ENCODE measurements at regions not wholly inside any gene's neighbourhood (a gene's known extent, or its start where the extent isn't known, plus 50 kb on each side); places are given as distances from the start of the nearest gene placed in this dataset.

DNA sequence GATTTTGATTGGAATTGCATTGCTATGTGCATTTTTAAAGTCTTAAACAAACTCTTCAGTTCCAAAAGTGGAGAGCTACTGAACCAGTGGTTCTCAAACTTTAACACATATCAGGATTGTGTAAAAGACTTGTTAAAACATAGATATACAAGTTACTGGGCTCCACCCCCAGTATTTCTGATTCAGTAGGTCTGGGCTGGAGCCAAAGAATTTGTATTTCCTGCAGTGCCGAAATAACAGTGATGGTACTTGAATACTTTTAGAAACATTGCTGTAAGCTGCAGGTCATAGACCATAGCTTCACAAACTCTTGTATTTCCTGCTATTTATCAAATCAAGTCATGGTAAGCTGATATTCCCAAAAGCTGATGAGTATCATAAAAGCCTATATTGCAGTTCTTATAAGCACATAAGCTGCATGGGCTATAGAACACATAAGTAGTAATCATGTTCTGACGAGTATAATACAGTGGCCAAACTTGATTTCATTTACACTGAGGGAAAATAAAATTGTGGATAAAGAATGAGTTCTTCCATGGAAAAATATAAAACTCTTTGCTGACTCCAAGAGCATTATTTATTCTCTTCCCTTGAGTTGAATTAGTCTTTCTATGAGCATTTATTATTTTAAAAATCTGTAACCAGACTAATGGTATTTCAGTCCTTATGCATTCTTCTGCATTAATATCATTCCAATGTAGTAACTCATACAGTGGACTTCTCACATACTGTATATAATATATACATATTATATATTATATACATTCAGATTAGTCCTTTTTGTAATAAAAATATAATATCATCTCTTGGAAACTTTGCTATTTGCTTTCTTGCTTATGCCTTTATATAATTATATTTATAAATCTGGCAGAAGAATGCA is 550.5 kb upstream of the AGTR1 start:
- TF ChIP-seq POLR2A (IDR thresholded peaks at IDR 0.05) (no peak), EP300 (IDR thresholded peaks at IDR 0.05) (no peak), CTCF (IDR thresholded peaks at IDR 0.05) (no peak)
